NT2/D1 (cell line): ENCODE measurements at regions not wholly inside any gene's neighbourhood (a gene's known extent, or its start where the extent isn't known, plus 50 kb on each side); places are given as distances from the start of the nearest gene placed in this dataset.

Source experiments
- DNase-seq: peaks from one replicate; pipeline ENCODE4 v3.0.0-alpha.2; 2011; ENCODE audit warnings: low read depth, low spot score
- H3K27me3 ChIP-seq: 2 replicates; pipeline ENCODE4 v1.6.0; 2011; ENCODE audit warnings: mild to moderate bottlenecking; ENCODE audit not compliant: insufficient read length, insufficient read depth
- H3K36me3 ChIP-seq: 2 replicates; pipeline ENCODE4 v1.6.1; 2011; ENCODE audit warnings: mild to moderate bottlenecking, low read length, mixed read lengths; ENCODE audit not compliant: insufficient read depth, insufficient read length
- H3K4me1 ChIP-seq: 2 replicates; pipeline ENCODE4 v1.5.1; 2011; ENCODE audit not compliant: insufficient read depth, insufficient read length
- H3K4me3 ChIP-seq: 2 replicates; pipeline ENCODE4 v1.5.1; 2011; ENCODE audit warnings: low read depth; ENCODE audit not compliant: insufficient read length
- H3K9ac ChIP-seq: 2 replicates; pipeline ENCODE4 v1.6.0; 2011; ENCODE audit warnings: low read depth; ENCODE audit not compliant: insufficient read length
- H3K9me3 ChIP-seq: 2 replicates; pipeline ENCODE4 v1.5.1; 2011; ENCODE audit warnings: mild to moderate bottlenecking, low read length; ENCODE audit not compliant: insufficient read depth
- SUZ12 ChIP-seq: IDR thresholded peaks from 2 replicates; pipeline ENCODE4 v1.6.1; 2011; ENCODE audit not compliant: insufficient read length, insufficient read depth; ENCODE audit errors: extremely low read depth
- YY1 ChIP-seq: IDR thresholded peaks from 2 replicates; pipeline ENCODE4 v1.6.1; 2011; ENCODE audit not compliant: insufficient read length, insufficient read depth
- ZNF274 ChIP-seq: IDR thresholded peaks from 2 replicates; pipeline ENCODE4 v1.6.1; 2011; ENCODE audit warnings: mild to moderate bottlenecking, low read depth, low read length

DNA sequence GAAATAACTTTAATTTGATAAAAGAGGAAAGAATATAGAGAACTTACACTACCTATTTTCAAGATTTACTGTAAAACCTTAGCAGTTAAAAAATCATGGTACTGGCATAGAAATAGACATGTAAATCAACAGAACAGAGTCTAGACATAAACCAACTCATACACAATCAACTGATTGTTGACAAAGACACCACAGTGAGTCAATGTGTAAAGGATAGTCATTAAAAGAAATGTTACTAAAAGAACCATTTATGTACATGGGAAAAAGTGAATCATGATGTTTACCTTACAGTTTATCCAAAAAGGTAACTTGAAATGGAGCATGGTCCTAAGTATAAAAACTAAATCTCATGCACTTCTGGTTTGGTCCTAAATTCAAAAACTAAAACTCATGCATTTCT lies 847.4 kb downstream of the IGSF11 start:
- no peak for TF ChIP-seq SUZ12
- TF ChIP-seq ZNF274, result no peak
- no peak for TF ChIP-seq YY1
- Histone ChIP-seq H3K9ac (no peak overlapping the region), H3K9me3 (no peaks in the 10 kb centered on the region), H3K4me3 (no peak overlapping the region), H3K27me3 (no peaks in the 10 kb centered on the region), H3K36me3 (no peaks in the 10 kb centered on the region), H3K4me1 (no peaks in the 10 kb centered on the region)
- DNase-seq, result no peak

DNA sequence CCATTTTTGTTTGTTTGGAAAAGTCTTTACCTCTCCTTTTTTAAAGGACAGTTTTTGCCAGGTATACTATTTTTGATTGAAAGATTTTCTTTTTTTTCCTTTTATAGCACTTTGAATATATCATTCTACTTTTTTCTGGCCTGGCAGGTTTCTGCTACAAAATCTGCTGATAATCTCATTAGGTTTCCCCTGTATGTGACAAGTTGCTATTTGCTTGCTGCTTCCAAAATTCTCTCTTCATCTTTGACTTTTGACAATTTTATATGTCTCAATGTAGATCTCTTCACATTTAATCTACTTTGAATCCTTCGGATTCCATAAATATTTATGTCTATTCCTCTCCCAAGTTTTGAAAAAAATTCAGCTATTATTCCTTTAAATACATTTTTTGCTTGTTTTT lies 838.5 kb downstream of the IGSF11 start:
- Histone ChIP-seq H3K4me3 (no peak overlapping the region), H3K4me1 (no peaks in the 10 kb centered on the region), H3K27me3 (no peaks in the 10 kb centered on the region), H3K9me3 (peaks cover 15% of the 10 kb centered on the region), H3K36me3 (no peaks in the 10 kb centered on the region), H3K9ac (no peak overlapping the region)
- TF ChIP-seq SUZ12 (no peak), ZNF274 (no peak), YY1 (no peak)
- no peak for DNase-seq

DNA sequence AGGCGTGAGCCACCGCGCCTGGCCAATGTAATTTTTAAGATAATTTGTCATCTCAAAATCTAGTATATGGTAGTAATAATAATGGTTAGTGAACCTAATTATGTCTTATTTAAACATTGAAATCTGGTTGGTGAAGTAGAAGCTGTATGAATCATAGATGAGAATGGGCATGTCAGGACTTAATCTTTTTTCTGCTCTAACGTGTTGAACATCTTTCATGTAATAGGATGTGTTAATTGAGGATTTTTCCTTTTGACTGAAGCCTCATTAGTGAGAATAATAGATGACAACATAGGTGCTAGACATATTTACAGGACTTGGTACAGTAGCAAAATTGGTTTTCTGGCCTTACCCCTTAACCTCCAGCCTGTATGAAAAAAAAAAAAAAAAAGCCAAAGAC lies 835.6 kb downstream of the IGSF11 start:
- Histone ChIP-seq H3K27me3 (no peaks in the 10 kb centered on the region), H3K4me1 (no peaks in the 10 kb centered on the region), H3K9ac (no peak overlapping the region), H3K9me3 (peaks cover 15% of the 10 kb centered on the region), H3K4me3 (no peak overlapping the region), H3K36me3 (no peaks in the 10 kb centered on the region)
- DNase-seq, result no peak
- TF ChIP-seq SUZ12 (no peak), ZNF274 (no peak)

DNA sequence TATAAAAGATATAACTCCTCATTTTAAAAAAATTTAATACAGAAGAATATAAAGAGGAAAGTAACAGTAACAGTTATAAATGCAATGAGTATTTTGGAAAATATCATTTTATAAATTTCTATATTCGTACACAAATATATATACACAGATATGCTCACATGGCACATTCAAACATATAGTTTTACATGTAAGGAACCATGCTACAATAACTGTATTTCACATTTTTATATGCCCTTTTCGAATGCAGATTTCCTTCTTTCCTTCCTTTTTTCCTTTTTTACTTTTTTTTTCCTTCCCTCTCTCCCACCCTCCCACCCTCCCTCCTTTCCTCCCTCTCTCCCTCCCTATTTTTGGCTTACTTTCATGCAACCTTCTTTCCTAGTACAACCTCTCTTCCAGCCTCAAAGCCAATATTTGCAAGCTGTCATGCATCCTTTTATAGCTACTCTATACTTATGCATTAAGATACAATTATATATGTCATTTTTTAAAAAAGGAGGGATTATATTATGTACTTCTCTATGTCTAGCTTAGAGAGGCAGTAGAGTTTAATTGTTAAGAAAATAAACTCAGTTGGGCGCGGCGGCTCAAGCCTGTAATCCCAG lies 830.5 kb downstream of the IGSF11 start:
- H3K4me3 ChIP-seq, result no peak overlapping the region
- no peaks in the 10 kb centered on the region for H3K4me1 ChIP-seq
- no peaks in the 10 kb centered on the region for H3K36me3 ChIP-seq
- no peaks in the 10 kb centered on the region; the same call in none of the 2 replicates for H3K9me3 ChIP-seq
- H3K27me3 ChIP-seq, result no peaks in the 10 kb centered on the region
- no peak for TF ChIP-seq ZNF274
- TF ChIP-seq SUZ12, result no peak
- no peak for TF ChIP-seq YY1
- DNase-seq, result no peak
- H3K9ac ChIP-seq, result no peak overlapping the region

DNA sequence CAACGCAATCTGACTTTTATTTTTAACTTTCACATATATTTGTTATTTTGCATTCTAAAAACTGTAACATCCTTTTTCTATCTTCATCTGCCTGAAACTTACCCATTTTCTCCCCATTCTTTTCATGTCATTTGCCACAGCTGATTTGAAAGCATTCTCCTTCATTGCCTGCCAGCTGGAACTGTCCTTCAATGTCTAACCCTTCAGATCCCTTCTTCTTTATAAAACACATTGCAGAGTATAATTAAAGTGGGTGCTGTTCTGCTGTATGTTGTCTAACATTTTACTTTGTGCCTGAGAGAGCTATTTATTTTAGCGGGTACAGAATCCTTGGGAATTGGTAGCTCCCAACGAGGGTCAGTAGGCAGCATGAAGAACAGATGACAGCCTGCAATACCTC lies 827.4 kb downstream of the IGSF11 start:
- no peaks in the 10 kb centered on the region for H3K4me1 ChIP-seq
- H3K36me3 ChIP-seq, result no peaks in the 10 kb centered on the region
- no peak overlapping the region for H3K4me3 ChIP-seq
- H3K9me3 ChIP-seq, result no peaks in the 10 kb centered on the region; the same call in none of the 2 replicates
- DNase-seq, result no peak
- TF ChIP-seq YY1 (no peak), SUZ12 (no peak), ZNF274 (no peak)
- H3K9ac ChIP-seq, result no peak overlapping the region
- H3K27me3 ChIP-seq, result no peaks in the 10 kb centered on the region

DNA sequence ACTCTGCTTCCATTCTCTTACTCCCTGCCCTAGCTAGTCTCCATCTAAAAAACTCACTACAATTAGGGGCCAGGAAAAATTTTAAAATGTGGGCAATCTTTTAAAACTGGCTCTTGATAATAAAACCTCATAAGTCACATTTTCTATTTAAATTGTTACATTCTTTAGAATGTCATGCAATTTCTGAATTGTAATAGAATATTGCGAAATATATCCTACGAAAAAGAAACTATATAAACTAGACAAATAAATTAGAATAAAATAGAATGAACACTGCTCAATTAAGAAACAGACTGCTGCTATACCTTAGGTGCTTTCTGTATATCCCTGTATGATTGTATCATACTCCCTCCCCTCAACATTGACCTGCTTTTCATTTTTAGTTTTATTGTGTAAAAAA lies 826.0 kb downstream of the IGSF11 start:
- H3K4me3 ChIP-seq, result no peak overlapping the region
- H3K36me3 ChIP-seq, result no peaks in the 10 kb centered on the region
- H3K27me3 ChIP-seq, result no peaks in the 10 kb centered on the region
- H3K9ac ChIP-seq, result no peak overlapping the region
- H3K9me3 ChIP-seq, result no peaks in the 10 kb centered on the region; the same call in 1 of the 2 replicates
- no peaks in the 10 kb centered on the region for H3K4me1 ChIP-seq
- DNase-seq, result no peak
- no peak for TF ChIP-seq YY1
- TF ChIP-seq ZNF274, result no peak
- no peak for TF ChIP-seq SUZ12

DNA sequence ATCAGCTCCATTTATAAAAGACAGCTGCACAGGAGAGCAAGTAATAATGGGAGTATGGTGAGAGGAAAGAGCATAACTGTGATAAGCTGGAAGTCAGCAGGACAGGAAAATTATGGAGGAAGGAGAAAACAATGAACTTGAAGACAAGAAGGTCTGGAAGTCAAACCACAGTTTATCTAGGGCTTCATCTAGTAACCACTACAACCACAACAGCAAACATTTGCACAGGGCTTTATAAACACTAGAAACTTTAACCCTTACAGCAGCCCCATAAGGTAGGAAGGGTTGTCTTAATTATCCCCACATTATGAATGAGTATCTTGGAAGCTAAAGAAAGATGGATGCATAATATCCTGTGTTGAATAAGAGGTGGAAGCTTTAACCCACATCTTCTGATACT lies 820.8 kb downstream of the IGSF11 start:
- no peaks in the 10 kb centered on the region for H3K36me3 ChIP-seq

More for the DNA sequence above, 820.8 kb downstream of the IGSF11 start:
- Histone ChIP-seq H3K4me1 (no peaks in the 10 kb centered on the region), H3K9ac (no peak overlapping the region), H3K4me3 (no peak overlapping the region), H3K9me3 (no peaks in the 10 kb centered on the region), H3K27me3 (no peaks in the 10 kb centered on the region)
- TF ChIP-seq ZNF274, result no peak
- no peak for TF ChIP-seq YY1
- TF ChIP-seq SUZ12, result no peak
- DNase-seq, result no peak
